Kidney (tissue), 13 donors: ENCODE measurements at regions not wholly inside any gene's neighbourhood (a gene's known extent, or its start where the extent isn't known, plus 50 kb on each side); places are given as distances from the start of the nearest gene placed in this dataset.
"Not testable (repeated sequence)": the region's sequence is repeated elsewhere in the genome, so short reads cannot be mapped to it uniquely, and the experiment has no call there.

ENCODE experiments used
- DNase-seq, 5 donors: peaks; one replicate each; pipeline ENCODE4 v3.0.0-alpha.2; 2013 to 2020
- FAIRE-seq: peaks from 2 replicates; lab custom pipeline; 2012; peaks lifted over from hg19 to GRCh38; lab: Jason Lieb, UNC
- H3K27ac ChIP-seq, 2 donors: one replicate each; pipeline ENCODE4 v1.7.0; 2013; ENCODE audit warnings: low read depth in 2 of 2, low read length in 2 of 2, inconsistent platforms in 1 of 2
- H3K27me3 ChIP-seq: one replicate; pipeline ENCODE4 v1.7.1; 2013; ENCODE audit warnings: low read length, inconsistent platforms; ENCODE audit not compliant: control insufficient read depth, insufficient read depth
- H3K36me3 ChIP-seq, 3 donors: one replicate each; pipeline versions ENCODE4 v1.7.0 to v1.7.1; 2013; ENCODE audit warnings: low read length in 3 of 3, control low read depth in 1 of 3, inconsistent platforms in 1 of 3; ENCODE audit not compliant: insufficient read depth in 3 of 3, control insufficient read depth in 2 of 3
- H3K4me1 ChIP-seq, 3 donors: one replicate each; pipeline versions ENCODE4 v1.7.0 to v1.7.1; 2013; ENCODE audit warnings: low read length in 3 of 3, inconsistent platforms in 1 of 3, low read depth in 1 of 3; ENCODE audit not compliant: control insufficient read depth in 2 of 3, insufficient read depth in 2 of 3
- H3K4me3 ChIP-seq, 3 donors: one replicate each; pipeline versions ENCODE4 v1.7.0 to v1.8.1; 2013; ENCODE audit warnings: low read length in 3 of 3, control low read depth in 1 of 3, inconsistent platforms in 1 of 3
- H3K9ac ChIP-seq, 3 donors: one replicate each; pipeline versions ENCODE4 v1.7.0 to v1.7.1; 2013; ENCODE audit warnings: low read length in 3 of 3, control low read depth in 1 of 3, inconsistent platforms in 1 of 3
- H3K9me3 ChIP-seq, 3 donors: one replicate each; pipeline versions ENCODE4 v1.7.0 to v1.7.1; 2013; ENCODE audit warnings: low read length in 3 of 3, control low read depth in 1 of 3, inconsistent platforms in 1 of 3; ENCODE audit not compliant: control insufficient read depth in 2 of 3, insufficient read depth in 1 of 3
- intact Hi-C: fragments of 100-400 bp; cut with DNase I; formaldehyde crosslinking; loops from one replicate; pipeline ENCODE4 v1.11.1; 2022
- TF ChIP-seq, protein P1 (sequence below): IDR thresholded peaks from 3 replicates; pipeline ENCODE4 v1.5.1; 2012; ENCODE audit warnings: mild to moderate bottlenecking, moderate library complexity, borderline replicate concordance; ENCODE audit not compliant: insufficient read depth; ENCODE audit errors: extremely low read depth
- donor health status: control.
- donor health status: control.
- donor health status: control.
- donor health status: control.
- donor health status: control.
- donor health status: DM: yes; HTN: yes; CAD: no.
- donor health status: Normal renal cell carcinoma (clear cell type).

DNA sequence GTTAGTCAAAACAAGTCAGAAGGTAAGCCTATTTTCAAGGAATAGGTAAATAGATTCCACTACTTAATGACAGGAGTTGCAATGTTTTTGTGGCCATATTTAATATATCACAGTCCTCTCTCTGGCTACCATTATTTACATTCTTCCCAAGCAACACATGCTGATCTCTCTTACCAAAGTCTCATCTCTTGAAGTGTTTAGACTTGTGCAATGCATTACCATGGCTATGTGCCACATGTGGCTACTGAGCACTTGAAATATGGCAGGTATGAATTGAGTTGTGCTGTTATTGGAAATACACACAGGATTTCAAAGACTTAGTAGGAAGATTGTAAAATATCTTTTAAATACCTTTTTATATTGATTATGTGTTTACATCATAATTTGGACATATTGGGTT, 262.4 kb upstream of the PDE3A start:
- no peak overlapping the region for H3K27ac ChIP-seq
- H3K4me1 ChIP-seq, result no peaks in the 10 kb centered on the region
- no peak for DNase-seq
- H3K27me3 ChIP-seq, result no peaks in the 10 kb centered on the region
- no peaks in the 10 kb centered on the region for H3K36me3 ChIP-seq
- no peak overlapping the region for H3K4me3 ChIP-seq
- no peak overlapping the region for H3K9ac ChIP-seq
- intact Hi-C loops, result no loop called here
- FAIRE-seq, result no peak
- TF ChIP-seq, protein P1, sequence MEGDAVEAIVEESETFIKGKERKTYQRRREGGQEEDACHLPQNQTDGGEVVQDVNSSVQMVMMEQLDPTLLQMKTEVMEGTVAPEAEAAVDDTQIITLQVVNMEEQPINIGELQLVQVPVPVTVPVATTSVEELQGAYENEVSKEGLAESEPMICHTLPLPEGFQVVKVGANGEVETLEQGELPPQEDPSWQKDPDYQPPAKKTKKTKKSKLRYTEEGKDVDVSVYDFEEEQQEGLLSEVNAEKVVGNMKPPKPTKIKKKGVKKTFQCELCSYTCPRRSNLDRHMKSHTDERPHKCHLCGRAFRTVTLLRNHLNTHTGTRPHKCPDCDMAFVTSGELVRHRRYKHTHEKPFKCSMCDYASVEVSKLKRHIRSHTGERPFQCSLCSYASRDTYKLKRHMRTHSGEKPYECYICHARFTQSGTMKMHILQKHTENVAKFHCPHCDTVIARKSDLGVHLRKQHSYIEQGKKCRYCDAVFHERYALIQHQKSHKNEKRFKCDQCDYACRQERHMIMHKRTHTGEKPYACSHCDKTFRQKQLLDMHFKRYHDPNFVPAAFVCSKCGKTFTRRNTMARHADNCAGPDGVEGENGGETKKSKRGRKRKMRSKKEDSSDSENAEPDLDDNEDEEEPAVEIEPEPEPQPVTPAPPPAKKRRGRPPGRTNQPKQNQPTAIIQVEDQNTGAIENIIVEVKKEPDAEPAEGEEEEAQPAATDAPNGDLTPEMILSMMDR, result no peak
- H3K9me3 ChIP-seq, result no peaks in the 10 kb centered on the region

DNA sequence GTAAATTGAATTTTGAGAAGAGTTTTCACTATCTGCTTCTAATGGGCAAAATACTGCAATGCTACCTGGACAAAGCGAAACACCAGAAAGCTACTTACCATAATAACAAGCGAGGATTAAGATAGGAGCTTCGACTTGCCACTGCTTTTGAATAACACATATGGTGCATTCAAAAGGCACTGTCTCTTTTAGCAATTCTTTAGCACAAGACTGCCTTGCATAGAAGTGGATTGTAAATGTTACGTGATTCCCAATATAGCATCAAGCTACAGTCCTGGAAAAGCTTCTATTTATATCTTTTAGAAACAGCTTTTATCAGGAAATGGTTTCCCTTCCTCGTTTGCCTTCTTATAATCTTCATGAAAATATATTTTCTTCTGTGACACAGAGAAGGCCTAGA, 258.7 kb upstream of the PDE3A start:
- Histone ChIP-seq H3K27me3 (no peaks in the 10 kb centered on the region), H3K27ac (no peak overlapping the region), H3K4me3 (no peak overlapping the region), H3K9me3 (no peaks in the 10 kb centered on the region), H3K36me3 (no peaks in the 10 kb centered on the region), H3K4me1 (no peaks in the 10 kb centered on the region), H3K9ac (no peak overlapping the region)
- DNase-seq, result no peak
- intact Hi-C loops, result no loop called here
- no peak for FAIRE-seq
- TF ChIP-seq, protein P1, result no peak

DNA sequence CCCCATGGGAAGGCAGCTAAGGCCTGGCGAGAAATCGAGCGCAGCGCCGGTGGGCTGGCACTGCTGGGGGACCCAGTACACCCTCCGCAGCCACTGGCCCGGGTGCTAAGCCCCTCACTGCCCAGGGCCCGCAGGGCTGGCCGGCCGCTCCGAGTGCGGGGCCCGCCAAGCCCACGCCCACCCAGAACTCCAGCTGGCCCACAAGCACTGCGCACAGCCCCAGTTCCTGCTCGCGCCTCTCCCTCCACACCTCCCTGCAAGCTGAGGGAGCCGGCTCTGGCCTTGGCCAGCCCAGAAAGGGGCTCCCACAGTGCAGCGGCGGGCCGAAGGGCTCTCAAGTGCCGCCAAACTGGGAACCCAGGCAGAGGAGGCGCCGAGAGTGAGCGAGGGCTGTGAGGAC, 253.0 kb upstream of the PDE3A start:
- intact Hi-C loops, DNase-seq, H3K4me3 ChIP-seq, H3K36me3 ChIP-seq, FAIRE-seq, H3K9me3 ChIP-seq, H3K9ac ChIP-seq, H3K27ac ChIP-seq, H3K4me1 ChIP-seq, H3K27me3 ChIP-seq: not testable (repeated sequence)

DNA sequence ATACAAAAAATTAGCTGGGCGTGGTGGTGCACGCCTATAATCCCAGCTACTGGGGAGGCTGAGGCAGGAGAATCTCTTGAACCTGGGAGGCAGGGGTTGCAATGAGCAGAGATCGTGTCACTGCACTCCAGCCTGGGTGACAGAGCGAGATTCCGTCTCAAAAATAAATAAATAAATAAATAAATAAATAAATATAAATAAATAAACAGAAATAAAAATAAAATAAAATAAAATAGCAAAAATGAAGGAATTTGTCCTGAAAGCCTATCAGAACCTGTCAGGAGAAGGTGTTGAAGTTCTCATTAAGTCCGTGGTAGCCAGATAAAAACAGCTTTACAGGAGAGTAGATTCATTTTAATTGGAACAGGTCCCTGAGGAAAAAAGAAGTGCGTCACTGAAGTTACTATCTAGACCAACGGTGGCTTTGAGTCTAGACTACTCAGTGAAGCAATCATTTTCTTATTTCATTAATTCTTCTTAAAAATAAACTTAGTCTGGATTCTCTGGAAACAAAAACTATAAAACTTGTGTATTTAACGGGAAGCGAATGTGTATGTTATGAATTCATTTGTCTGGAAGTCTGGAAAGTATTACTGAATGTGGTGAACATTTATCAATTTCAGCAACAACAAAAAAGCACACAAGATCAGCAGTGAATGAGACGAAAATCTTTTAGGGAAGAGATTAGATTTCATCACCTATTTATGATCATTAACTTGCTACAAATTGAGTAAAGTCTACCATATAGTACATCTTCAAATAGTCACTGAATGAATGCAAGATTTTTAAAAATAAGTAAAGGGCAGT, 248.5 kb upstream of the PDE3A start:
- no peak for FAIRE-seq
- H3K4me1 ChIP-seq, result no peaks in the 10 kb centered on the region
- no peak overlapping the region for H3K9ac ChIP-seq
- no peaks in the 10 kb centered on the region for H3K9me3 ChIP-seq
- H3K4me3 ChIP-seq, result no peak overlapping the region
- TF ChIP-seq, protein P1, result no peak
- intact Hi-C loops, result no loop called here
- H3K27ac ChIP-seq, result no peak overlapping the region
- DNase-seq, result no peak
- H3K36me3 ChIP-seq, result no peaks in the 10 kb centered on the region
- no peaks in the 10 kb centered on the region for H3K27me3 ChIP-seq
